ENCODE measurements at regions not wholly inside any gene's neighbourhood (a gene's known extent, or its start where the extent isn't known, plus 50 kb on each side); places are given as distances from the start of the nearest gene placed in this dataset.

DNA sequence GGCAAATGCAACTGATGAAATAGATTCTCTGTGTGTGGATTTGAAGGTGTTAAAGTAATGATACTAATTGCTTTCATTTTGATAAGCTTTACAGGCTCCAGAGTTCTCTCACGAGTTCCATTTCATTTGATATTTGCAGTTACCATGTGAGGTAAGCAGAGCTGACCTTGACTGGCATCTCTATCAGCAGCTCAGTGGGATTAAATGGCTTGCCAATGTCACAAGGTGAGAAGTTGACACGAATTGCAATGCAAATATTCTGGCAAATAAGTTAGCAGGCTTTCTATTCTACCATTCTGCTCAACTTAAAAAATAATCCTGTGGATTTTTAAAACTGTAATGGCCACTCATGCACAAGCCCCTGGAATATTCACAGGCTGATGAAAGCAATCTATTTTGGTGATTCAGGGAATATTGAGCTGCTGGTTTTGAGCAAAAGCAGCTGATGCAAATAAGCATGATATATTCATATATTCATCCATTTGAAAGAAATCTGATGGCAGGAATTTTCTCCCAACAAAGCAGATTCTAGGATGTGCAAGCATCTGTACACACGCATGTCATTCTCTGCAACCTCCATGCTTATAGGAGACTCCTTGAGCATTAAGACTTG lies 64.5 kb upstream of the ANKRD1 start:
- Histone ChIP-seq H3K4me2 (no peak overlapping the region), H4K20me1 (ENCODE audit: insufficient read depth, poor library complexity, severe bottlenecking) (no peaks in the 10 kb centered on the region), H3K9me2 (replicated peaks; ENCODE audit: insufficient read depth) (no peaks in the 10 kb centered on the region), H3K27me3 (no peaks in the 10 kb centered on the region), H2AFZ (no peak overlapping the region), H3K27ac (peak overlapping the region; percentile 38), H3K4me1 (ENCODE audit: insufficient read depth) (no peaks in the 10 kb centered on the region), H3K79me2 (no peaks in the 10 kb centered on the region), H3K9me3 (ENCODE audit: low read depth) (no peaks in the 10 kb centered on the region), H3K4me3 (no peak overlapping the region), H3K36me3 (replicated peaks; ENCODE audit: insufficient read depth, low read depth) (no peaks in the 10 kb centered on the region)
- 39% methylated on average over 3 of the region's 3 CpGs for WGBS (ENCODE audit: low lambda C conversion rate, missing lambda C conversion rate)
- DNase-seq (ENCODE audit: low spot score) = peak; percentile 37
- TF ChIP-seq EZH2phosphoT487 (IDR thresholded peaks at IDR 0.05; ENCODE audit: low read depth, severe bottlenecking, unreplicated experiment) (no peak), EZH2 (IDR thresholded peaks at IDR 0.05; ENCODE audit: borderline replicate concordance) (no peak)
- TF ChIP-seq, protein P1, sequence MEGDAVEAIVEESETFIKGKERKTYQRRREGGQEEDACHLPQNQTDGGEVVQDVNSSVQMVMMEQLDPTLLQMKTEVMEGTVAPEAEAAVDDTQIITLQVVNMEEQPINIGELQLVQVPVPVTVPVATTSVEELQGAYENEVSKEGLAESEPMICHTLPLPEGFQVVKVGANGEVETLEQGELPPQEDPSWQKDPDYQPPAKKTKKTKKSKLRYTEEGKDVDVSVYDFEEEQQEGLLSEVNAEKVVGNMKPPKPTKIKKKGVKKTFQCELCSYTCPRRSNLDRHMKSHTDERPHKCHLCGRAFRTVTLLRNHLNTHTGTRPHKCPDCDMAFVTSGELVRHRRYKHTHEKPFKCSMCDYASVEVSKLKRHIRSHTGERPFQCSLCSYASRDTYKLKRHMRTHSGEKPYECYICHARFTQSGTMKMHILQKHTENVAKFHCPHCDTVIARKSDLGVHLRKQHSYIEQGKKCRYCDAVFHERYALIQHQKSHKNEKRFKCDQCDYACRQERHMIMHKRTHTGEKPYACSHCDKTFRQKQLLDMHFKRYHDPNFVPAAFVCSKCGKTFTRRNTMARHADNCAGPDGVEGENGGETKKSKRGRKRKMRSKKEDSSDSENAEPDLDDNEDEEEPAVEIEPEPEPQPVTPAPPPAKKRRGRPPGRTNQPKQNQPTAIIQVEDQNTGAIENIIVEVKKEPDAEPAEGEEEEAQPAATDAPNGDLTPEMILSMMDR (IDR thresholded peaks at IDR 0.05; ENCODE audit: poor library complexity) = no peak

DNA sequence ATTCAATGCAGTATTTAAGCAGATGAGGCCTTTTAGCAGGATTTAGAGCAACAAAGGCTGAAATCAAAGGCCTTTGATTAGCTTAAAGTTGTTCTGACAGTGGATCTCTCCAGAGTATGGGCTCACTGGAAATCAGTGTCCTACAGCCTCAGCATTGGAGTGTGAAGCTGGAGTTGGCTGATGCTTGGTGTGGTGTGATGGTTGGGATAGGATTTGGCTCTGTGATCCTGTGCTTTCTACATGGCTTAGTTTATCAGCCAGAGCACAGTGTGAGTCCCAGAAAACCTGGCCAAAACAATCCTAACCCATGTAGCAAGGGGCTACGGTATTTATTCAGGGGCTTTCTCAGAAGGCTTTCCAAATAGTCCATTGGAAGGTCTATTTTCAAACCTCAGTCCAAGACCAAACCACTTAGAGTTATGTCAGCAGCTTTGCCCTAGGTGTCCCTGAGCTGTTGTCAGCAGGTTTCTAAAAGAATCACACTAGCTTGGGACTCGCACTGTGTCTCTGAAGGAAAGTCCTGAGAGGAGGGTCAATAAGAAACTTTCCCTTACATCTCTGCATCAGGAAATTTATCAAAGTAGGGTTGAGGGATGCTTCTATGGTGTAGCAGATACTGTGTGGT lies 65.4 kb upstream of the ANKRD1 start:
- Histone ChIP-seq H3K9me2 (replicated peaks; ENCODE audit: insufficient read depth) (no peaks in the 10 kb centered on the region), H3K27ac (no peak overlapping the region), H3K4me3 (no peak overlapping the region), H3K27me3 (no peaks in the 10 kb centered on the region), H3K4me1 (ENCODE audit: insufficient read depth) (no peaks in the 10 kb centered on the region), H4K20me1 (ENCODE audit: insufficient read depth, poor library complexity, severe bottlenecking) (no peaks in the 10 kb centered on the region), H3K4me2 (no peak overlapping the region), H3K9me3 (ENCODE audit: low read depth) (no peaks in the 10 kb centered on the region), H3K79me2 (no peaks in the 10 kb centered on the region), H3K36me3 (replicated peaks; ENCODE audit: insufficient read depth, low read depth) (no peaks in the 10 kb centered on the region), H2AFZ (no peak overlapping the region)
- TF ChIP-seq EZH2phosphoT487 (IDR thresholded peaks at IDR 0.05; ENCODE audit: low read depth, severe bottlenecking, unreplicated experiment) (no peak), EZH2 (IDR thresholded peaks at IDR 0.05; ENCODE audit: borderline replicate concordance) (no peak)
- 79% methylated on average over 2 of the region's 2 CpGs for WGBS (ENCODE audit: low lambda C conversion rate, missing lambda C conversion rate)
- no peak for DNase-seq (ENCODE audit: low spot score)

DNA sequence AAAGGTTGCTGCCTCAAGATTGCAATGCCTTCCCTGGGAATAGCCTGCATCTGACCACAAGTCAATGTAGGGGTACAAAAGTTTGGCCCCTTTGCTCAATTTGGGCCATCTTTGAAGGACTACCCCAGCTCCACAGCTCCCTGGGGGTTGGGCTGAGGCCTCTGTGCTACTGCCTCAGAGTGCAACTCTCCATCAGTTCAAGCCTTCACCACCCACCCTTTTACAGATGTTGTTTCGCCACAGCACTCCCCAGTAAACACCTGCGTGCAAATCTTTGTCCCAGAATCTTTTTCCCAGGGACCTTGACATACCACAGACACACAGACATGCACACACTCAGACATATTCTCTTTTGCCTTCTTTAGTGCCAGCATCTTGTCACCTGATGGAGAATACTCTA lies 66.0 kb upstream of the ANKRD1 start:
- Histone ChIP-seq H3K4me3 (no peak overlapping the region), H2AFZ (no peak overlapping the region), H3K36me3 (replicated peaks; ENCODE audit: insufficient read depth, low read depth) (no peaks in the 10 kb centered on the region), H4K20me1 (ENCODE audit: insufficient read depth, poor library complexity, severe bottlenecking) (no peaks in the 10 kb centered on the region), H3K4me1 (ENCODE audit: insufficient read depth) (no peaks in the 10 kb centered on the region), H3K9me2 (replicated peaks; ENCODE audit: insufficient read depth) (no peaks in the 10 kb centered on the region), H3K79me2 (no peaks in the 10 kb centered on the region), H3K27me3 (no peaks in the 10 kb centered on the region), H3K27ac (no peak overlapping the region), H3K9me3 (ENCODE audit: low read depth) (no peaks in the 10 kb centered on the region), H3K4me2 (no peak overlapping the region)
- no peak for DNase-seq (ENCODE audit: low spot score)
- 88% methylated on average over 2 of the region's 2 CpGs for WGBS (ENCODE audit: low lambda C conversion rate, missing lambda C conversion rate)
- TF ChIP-seq EZH2phosphoT487 (IDR thresholded peaks at IDR 0.05; ENCODE audit: low read depth, severe bottlenecking, unreplicated experiment) = no peak
- no peak for TF ChIP-seq EZH2 (IDR thresholded peaks at IDR 0.05; ENCODE audit: borderline replicate concordance)
- TF ChIP-seq, protein P1 (IDR thresholded peaks at IDR 0.05; ENCODE audit: poor library complexity) = no peak

DNA sequence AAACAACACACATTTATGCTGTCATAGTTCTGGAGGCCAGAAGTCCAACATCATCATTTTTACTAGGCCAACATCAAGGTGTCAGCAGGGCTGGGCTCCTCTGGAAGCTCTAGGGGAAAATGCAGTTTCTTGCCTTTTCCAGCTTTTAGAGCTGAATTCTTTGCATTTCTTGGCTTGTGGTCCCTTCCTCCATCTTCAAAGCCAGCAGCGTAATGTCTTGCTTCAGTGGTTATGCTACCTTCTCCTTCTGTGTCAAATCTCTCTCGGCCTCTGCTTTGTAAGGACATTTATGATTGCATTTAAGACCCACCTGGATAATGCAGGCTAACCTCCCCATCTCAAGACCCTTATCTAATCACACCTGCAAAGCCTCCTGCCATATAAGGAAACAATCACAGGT lies 66.5 kb upstream of the ANKRD1 start:
- 74% methylated on average over 2 of the region's 2 CpGs for WGBS (ENCODE audit: low lambda C conversion rate, missing lambda C conversion rate)
- TF ChIP-seq, protein P1 (IDR thresholded peaks at IDR 0.05; ENCODE audit: poor library complexity) = no peak
- no peak for TF ChIP-seq EZH2 (IDR thresholded peaks at IDR 0.05; ENCODE audit: borderline replicate concordance)
- no peak for TF ChIP-seq EZH2phosphoT487 (IDR thresholded peaks at IDR 0.05; ENCODE audit: low read depth, severe bottlenecking, unreplicated experiment)
- Histone ChIP-seq H3K79me2 (no peaks in the 10 kb centered on the region), H3K4me2 (no peak overlapping the region), H3K9me3 (ENCODE audit: low read depth) (no peaks in the 10 kb centered on the region), H3K27ac (no peak overlapping the region), H3K36me3 (replicated peaks; ENCODE audit: insufficient read depth, low read depth) (no peaks in the 10 kb centered on the region), H3K9me2 (replicated peaks; ENCODE audit: insufficient read depth) (no peaks in the 10 kb centered on the region), H4K20me1 (ENCODE audit: insufficient read depth, poor library complexity, severe bottlenecking) (no peaks in the 10 kb centered on the region), H2AFZ (no peak overlapping the region), H3K4me1 (ENCODE audit: insufficient read depth) (no peaks in the 10 kb centered on the region), H3K4me3 (no peak overlapping the region), H3K27me3 (no peaks in the 10 kb centered on the region)
- no peak for DNase-seq (ENCODE audit: low spot score)

All from hepatocyte (in vitro differentiated cells).